ENCODE measurements at regions not wholly inside any gene's neighbourhood (a gene's known extent, or its start where the extent isn't known, plus 50 kb on each side); places are given as distances from the start of the nearest gene placed in this dataset.

- peak; percentile 78 for DNase-seq (ENCODE audit: low spot score)
- Histone ChIP-seq H3K9me3 (ENCODE audit: severe bottlenecking) (no peaks in the 10 kb centered on the region), H3K4me1 (ENCODE audit: insufficient read depth, poor library complexity, severe bottlenecking) (no peaks in the 10 kb centered on the region), H3K4me3 (ENCODE audit: severe bottlenecking) (no peak overlapping the region), H3K27ac (ENCODE audit: poor library complexity, severe bottlenecking) (no peak overlapping the region), H3K36me3 (ENCODE audit: low read depth) (no peaks in the 10 kb centered on the region), H3K27me3 (ENCODE audit: insufficient read depth, poor library complexity, severe bottlenecking) (peaks cover 70% of the 10 kb centered on the region)
- ATAC-seq (ENCODE audit: low read depth): 0 out of 3 replicates have a peak, but pooled peaks have one; percentile 6
- no peak for TF ChIP-seq CTCF (IDR thresholded peaks at IDR 0.05; ENCODE audit: poor library complexity, severe bottlenecking)
Observed at GRCh38 chr20:63089051-63089907, 82.5 kb upstream of the BHLHE23 start.

- peaks cover 77% of the 10 kb centered on the region for H3K27me3 ChIP-seq (ENCODE audit: insufficient read depth, poor library complexity, severe bottlenecking)
- no peak for ATAC-seq (ENCODE audit: low read depth)
- no peak overlapping the region for H3K4me3 ChIP-seq (ENCODE audit: severe bottlenecking)
- peak; percentile 79 for DNase-seq (ENCODE audit: low spot score)
- H3K27ac ChIP-seq (ENCODE audit: poor library complexity, severe bottlenecking): no peak overlapping the region
- no peaks in the 10 kb centered on the region for H3K36me3 ChIP-seq (ENCODE audit: low read depth)
- H3K9me3 ChIP-seq (ENCODE audit: severe bottlenecking): no peaks in the 10 kb centered on the region
- H3K4me1 ChIP-seq (ENCODE audit: insufficient read depth, poor library complexity, severe bottlenecking): no peaks in the 10 kb centered on the region
- no peak for TF ChIP-seq CTCF (IDR thresholded peaks at IDR 0.05; ENCODE audit: poor library complexity, severe bottlenecking)
Observed at GRCh38 chr20:63087872-63088680, 81.3 kb upstream of the BHLHE23 start.

GRCh38 chr20:63087236-63087871, 80.6 kb upstream of the BHLHE23 start:
- no peak overlapping the region for H3K4me3 ChIP-seq (ENCODE audit: severe bottlenecking)

GRCh38 chr20:63086421-63087235, 79.9 kb upstream of the BHLHE23 start:
- H3K36me3 ChIP-seq (ENCODE audit: low read depth): no peaks in the 10 kb centered on the region
- DNase-seq (ENCODE audit: low spot score): peak; percentile 80
- no peaks in the 10 kb centered on the region for H3K4me1 ChIP-seq (ENCODE audit: insufficient read depth, poor library complexity, severe bottlenecking)
- no peak for ATAC-seq (ENCODE audit: low read depth)
- no peak overlapping the region for H3K27ac ChIP-seq (ENCODE audit: poor library complexity, severe bottlenecking)
- no peak for TF ChIP-seq CTCF (IDR thresholded peaks at IDR 0.05; ENCODE audit: poor library complexity, severe bottlenecking)
- no peaks in the 10 kb centered on the region for H3K9me3 ChIP-seq (ENCODE audit: severe bottlenecking)
- peaks cover 72% of the 10 kb centered on the region for H3K27me3 ChIP-seq (ENCODE audit: insufficient read depth, poor library complexity, severe bottlenecking)
- no peak overlapping the region for H3K4me3 ChIP-seq (ENCODE audit: severe bottlenecking)

More at GRCh38 chr20:63087236-63087871, 80.6 kb upstream of the BHLHE23 start:
- Histone ChIP-seq H3K36me3 (ENCODE audit: low read depth) (no peaks in the 10 kb centered on the region), H3K27me3 (ENCODE audit: insufficient read depth, poor library complexity, severe bottlenecking) (peaks cover 77% of the 10 kb centered on the region), H3K27ac (ENCODE audit: poor library complexity, severe bottlenecking) (no peak overlapping the region), H3K9me3 (ENCODE audit: severe bottlenecking) (no peaks in the 10 kb centered on the region), H3K4me1 (ENCODE audit: insufficient read depth, poor library complexity, severe bottlenecking) (no peaks in the 10 kb centered on the region)
- no peak for ATAC-seq (ENCODE audit: low read depth)
- DNase-seq (ENCODE audit: low spot score): peak; percentile 84
- no peak for TF ChIP-seq CTCF (IDR thresholded peaks at IDR 0.05; ENCODE audit: poor library complexity, severe bottlenecking)
